Effector memory CD8-positive, alpha-beta T cell (primary cell): ENCODE measurements at regions not wholly inside any gene's neighbourhood (a gene's known extent, or its start where the extent isn't known, plus 50 kb on each side); places are given as distances from the start of the nearest gene placed in this dataset.

Source experiments
- ATAC-seq: fragments of 150-1000 bp; cut with Tn5 transposase; replicated peaks from 2 replicates; pipeline ENCODE4 v1.10.0; 2021; ENCODE audit warnings: mild to moderate bottlenecking, moderate library complexity
- DNase-seq, 3 experiments: peaks; one replicate each; pipeline ENCODE4 v3.0.0; 2021
- H3K27ac Mint-ChIP-seq, 2 donors: one replicate each; pipeline ENCODE4 v1.8.0; 2022; ENCODE audit warnings: mild to moderate bottlenecking in 2 of 2, mixed read lengths in 2 of 2, moderate library complexity in 2 of 2
- H3K27me3 Mint-ChIP-seq, 2 donors: one replicate each; pipeline ENCODE4 v1.8.0; 2022; ENCODE audit warnings: mixed read lengths in 2 of 2
- H3K36me3 Mint-ChIP-seq: one replicate; pipeline ENCODE4 v1.8.0; 2022; ENCODE audit warnings: mild to moderate bottlenecking, moderate library complexity, mixed read lengths; ENCODE audit not compliant: insufficient read depth
- H3K4me1 Mint-ChIP-seq, 2 donors: one replicate each; pipeline ENCODE4 v1.8.0; 2022; ENCODE audit warnings: low read depth in 2 of 2, mixed read lengths in 2 of 2
- H3K4me3 Mint-ChIP-seq, 2 donors: one replicate each; pipeline ENCODE4 v1.8.0; 2022; ENCODE audit warnings: mild to moderate bottlenecking in 2 of 2, mixed read lengths in 2 of 2, moderate library complexity in 2 of 2
- H3K9me3 Mint-ChIP-seq, 2 donors: one replicate each; pipeline ENCODE4 v1.8.0; 2022; ENCODE audit warnings: mixed read lengths in 2 of 2

DNA sequence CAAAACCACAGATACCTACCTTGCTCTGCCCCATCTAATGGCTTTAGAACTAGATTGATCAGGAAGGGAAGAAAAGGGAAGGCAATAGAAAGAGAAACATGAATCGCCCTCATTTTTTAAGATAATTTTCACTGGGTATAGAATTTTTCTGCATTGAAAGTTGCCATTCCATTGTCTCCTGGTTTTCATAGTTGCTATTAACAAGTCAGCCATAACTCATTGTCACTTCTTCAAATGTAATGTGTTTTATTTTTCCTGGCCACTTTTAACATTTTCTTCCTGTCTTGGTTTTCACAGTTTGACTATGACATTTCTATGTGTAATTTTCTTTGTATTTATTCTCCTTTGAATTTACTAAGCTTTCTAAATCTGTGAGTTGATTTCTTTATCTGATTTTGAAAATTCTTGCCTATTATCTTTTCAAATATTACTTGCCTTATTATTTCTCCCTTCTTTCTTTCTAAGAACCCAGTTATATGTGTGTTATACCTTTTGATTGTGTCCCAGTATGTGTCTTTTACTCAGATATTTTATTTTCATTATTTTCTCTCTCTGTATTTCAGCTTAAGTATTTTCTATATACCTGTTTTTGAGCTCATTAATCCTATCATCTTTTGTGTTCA lies 85.5 kb upstream of the GLI2 start:
- Mint-ChIP-seq H3K36me3 (peaks cover 3% of the 10 kb centered on the region), H3K4me3 (no peak overlapping the region), H3K27ac (no peak overlapping the region), H3K27me3 (peaks cover 8 to 19% of the 10 kb centered on the region in 2 donors), H3K9me3 (peaks cover 4 to 15% of the 10 kb centered on the region in 2 donors), H3K4me1 (peaks cover 0 to 1% of the 10 kb centered on the region in 2 donors)
- ATAC-seq, result no peak
- no peak for DNase-seq

DNA sequence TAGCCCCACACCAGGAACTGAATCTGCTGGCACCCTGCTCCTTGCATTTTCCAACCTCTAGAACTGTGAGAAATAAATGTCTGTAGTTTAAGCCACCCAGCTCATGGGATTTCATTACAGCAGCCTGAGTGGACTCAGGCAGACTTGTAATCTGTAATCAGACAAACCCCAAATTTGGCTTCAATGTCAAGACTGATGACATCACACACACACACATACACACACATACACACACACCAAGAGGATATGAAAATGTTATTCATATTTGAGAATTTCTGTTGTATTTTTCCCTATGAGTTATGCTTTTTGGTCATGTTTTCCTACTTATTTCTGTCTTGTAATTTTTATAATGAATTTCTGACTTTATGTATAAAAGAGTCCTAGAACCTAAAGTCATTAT lies 83.8 kb upstream of the GLI2 start:
- Mint-ChIP-seq H3K4me3 (no peak overlapping the region), H3K9me3 (peaks cover 4 to 15% of the 10 kb centered on the region in 2 donors), H3K36me3 (peaks cover 3% of the 10 kb centered on the region), H3K4me1 (peaks cover 0 to 4% of the 10 kb centered on the region in 2 donors), H3K27me3 (peaks cover 18 to 36% of the 10 kb centered on the region in 2 donors), H3K27ac (no peak overlapping the region)
- ATAC-seq (no peak), DNase-seq (no peak)

DNA sequence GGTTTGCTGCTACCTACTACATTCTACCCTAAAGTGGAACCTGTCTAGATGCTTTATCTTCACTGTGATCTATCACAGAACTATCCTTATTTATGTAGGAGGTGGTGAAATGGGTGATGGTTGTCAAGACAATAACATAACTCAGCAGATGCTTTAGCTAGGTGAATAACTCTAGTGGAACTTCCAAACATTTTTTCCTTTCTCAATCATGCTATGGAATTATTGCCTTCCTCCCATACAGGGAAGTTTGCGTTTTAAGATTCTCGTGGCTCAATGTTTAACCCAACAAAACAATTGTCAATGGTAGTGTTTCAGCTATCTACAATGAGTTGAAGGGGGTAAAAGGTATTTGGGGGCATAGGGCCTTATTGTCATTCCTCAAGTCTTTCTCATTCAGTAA lies 82.6 kb upstream of the GLI2 start:
- Mint-ChIP-seq H3K4me3 (no peak overlapping the region), H3K27ac (no peak overlapping the region), H3K4me1 (peaks cover 0 to 4% of the 10 kb centered on the region in 2 donors), H3K27me3 (peaks cover 18 to 44% of the 10 kb centered on the region in 2 donors), H3K9me3 (peaks cover 4 to 15% of the 10 kb centered on the region in 2 donors), H3K36me3 (peaks cover 3% of the 10 kb centered on the region)
- ATAC-seq (no peak), DNase-seq (no peak)

GRCh38 chr2:120653871-120654270 lies 81.8 kb upstream of the GLI2 start:
- H3K9me3 Mint-ChIP-seq, result peaks cover 4 to 15% of the 10 kb centered on the region in 2 donors
- DNase-seq, result no peak
- peaks cover 23 to 46% of the 10 kb centered on the region in 2 donors for H3K27me3 Mint-ChIP-seq
- H3K36me3 Mint-ChIP-seq, result peaks cover 1% of the 10 kb centered on the region
- H3K4me1 Mint-ChIP-seq, result peaks cover 0 to 4% of the 10 kb centered on the region in 2 donors
- ATAC-seq, result no peak
- H3K4me3 Mint-ChIP-seq, result no peak overlapping the region
- no peak overlapping the region for H3K27ac Mint-ChIP-seq

DNA sequence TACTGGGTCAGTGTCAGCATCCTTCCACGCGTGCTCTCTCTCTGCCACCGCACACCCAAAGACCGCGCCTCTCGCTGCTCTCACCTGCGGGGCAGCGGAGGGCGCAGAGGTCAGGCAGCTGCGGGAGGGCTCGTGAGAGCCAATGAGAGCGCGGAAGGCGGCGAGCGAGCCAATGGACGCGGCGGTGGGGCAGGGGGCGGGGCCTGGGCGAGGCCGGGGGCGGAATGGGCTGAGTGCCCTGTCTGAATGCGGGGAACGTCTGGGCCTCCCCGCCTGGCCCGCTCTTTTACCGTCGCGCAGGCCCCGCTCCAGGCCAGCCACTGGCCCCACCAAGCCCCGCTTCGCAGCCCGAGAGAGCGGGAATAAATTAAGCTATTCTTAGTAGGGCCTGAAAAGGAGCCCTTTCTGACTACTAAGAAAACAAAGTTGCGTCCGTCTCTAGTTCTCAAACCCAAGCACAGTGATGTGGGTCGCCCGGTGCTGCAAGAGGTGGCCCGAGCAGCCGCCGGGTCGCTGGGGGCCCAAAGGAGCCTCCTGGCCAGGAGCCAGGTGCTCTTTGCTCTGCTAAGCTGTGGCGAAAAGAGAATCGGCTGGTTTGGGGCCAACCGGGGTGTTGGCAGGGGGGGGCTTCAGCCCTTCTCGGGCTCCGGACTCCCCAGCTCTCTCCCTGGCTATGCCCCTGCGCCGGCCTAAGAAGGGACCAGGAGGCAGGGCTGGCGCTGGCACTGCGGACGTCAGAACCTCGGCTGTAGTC lies 81.1 kb upstream of the GLI2 start:
- Mint-ChIP-seq H3K36me3 (no peaks in the 10 kb centered on the region), H3K9me3 (peaks cover 4 to 13% of the 10 kb centered on the region in 2 donors)
- ATAC-seq, result no peak

GRCh38 chr2:120656273-120656950 lies 79.3 kb upstream of the GLI2 start:
- peaks cover 0 to under 1% of the 10 kb centered on the region in 2 donors for H3K9me3 Mint-ChIP-seq
- H3K4me3 Mint-ChIP-seq, result no peak overlapping the region
- no peak overlapping the region for H3K27ac Mint-ChIP-seq
- peaks cover 0 to 4% of the 10 kb centered on the region in 2 donors for H3K4me1 Mint-ChIP-seq
- no peaks in the 10 kb centered on the region for H3K36me3 Mint-ChIP-seq
- ATAC-seq (no peak), DNase-seq (no peak)
- peaks cover 32 to 51% of the 10 kb centered on the region in 2 donors for H3K27me3 Mint-ChIP-seq

More for the DNA sequence above, 81.1 kb upstream of the GLI2 start:
- Mint-ChIP-seq H3K27me3 (peaks cover 30 to 50% of the 10 kb centered on the region in 2 donors), H3K27ac (no peak overlapping the region), H3K4me1 (peaks cover 0 to 4% of the 10 kb centered on the region in 2 donors), H3K4me3 (no peak overlapping the region)
- DNase-seq, result no peak

GRCh38 chr2:120658042-120658769 lies 77.5 kb upstream of the GLI2 start:
- no peak for ATAC-seq
- H3K4me1 Mint-ChIP-seq, result peaks cover 0 to 4% of the 10 kb centered on the region in 2 donors
- peaks cover 32 to 51% of the 10 kb centered on the region in 2 donors for H3K27me3 Mint-ChIP-seq
- no peaks in the 10 kb centered on the region for H3K36me3 Mint-ChIP-seq
- DNase-seq, result no peak
- H3K27ac Mint-ChIP-seq, result no peak overlapping the region
- no peak overlapping the region for H3K4me3 Mint-ChIP-seq
- H3K9me3 Mint-ChIP-seq, result no peaks in the 10 kb centered on the region

DNA sequence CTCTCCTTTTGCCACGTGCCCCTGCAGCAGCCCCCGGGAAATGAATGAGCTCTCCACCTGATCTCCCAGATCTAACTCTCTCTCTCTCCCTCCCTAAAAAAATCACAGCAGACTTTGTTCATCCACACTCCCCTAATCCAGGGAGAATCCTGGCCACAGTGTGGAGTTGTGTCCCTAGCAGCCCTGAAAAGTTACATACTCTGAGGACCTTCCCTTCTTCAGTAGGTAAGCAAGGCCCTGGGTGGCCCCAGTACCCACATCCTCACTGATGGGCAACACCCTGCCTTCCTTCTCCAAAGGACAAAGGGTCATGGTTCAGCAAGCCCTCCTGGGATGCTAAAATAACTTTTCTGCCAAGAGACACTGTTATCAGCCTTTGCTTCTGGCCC lies 76.9 kb upstream of the GLI2 start:
- Mint-ChIP-seq H3K4me3 (no peak overlapping the region), H3K4me1 (peaks cover 0 to 4% of the 10 kb centered on the region in 2 donors), H3K27ac (no peak overlapping the region), H3K9me3 (no peaks in the 10 kb centered on the region), H3K27me3 (peaks cover 32 to 48% of the 10 kb centered on the region in 2 donors), H3K36me3 (no peaks in the 10 kb centered on the region)
- no peak for DNase-seq
- ATAC-seq, result no peak

DNA sequence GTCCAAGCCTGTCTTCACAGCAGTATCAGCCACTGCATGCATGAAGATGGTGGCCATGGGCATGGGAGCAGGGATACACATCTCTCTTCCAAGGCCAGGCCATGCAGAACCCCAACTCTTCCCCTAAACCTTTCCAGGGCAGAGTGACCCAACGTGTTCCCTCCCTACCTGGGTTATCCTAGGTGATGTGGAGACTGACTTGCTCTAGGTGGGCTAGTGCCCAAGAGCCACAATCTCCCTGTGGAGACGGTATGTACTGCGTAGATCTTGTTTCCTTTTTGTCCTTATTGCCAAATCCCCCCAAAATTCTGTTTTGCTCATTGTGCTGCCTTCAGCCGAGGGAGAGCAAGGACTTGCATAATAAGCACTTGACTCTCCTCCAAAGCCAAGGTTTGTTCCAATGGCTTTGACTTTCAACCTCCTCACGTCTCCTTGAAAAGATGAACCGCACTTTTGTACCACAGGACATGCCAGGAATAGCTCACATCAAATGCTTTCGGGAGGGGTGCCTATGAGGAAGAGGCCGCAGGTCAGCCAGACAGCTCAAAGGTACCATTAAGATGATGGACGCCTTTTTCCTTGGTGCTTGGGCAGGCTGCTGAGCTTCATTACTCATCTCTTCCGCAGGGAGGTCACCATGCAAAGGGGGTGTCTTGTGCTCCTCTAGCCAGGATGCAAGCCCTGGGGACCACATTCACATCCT lies 76.2 kb upstream of the GLI2 start:
- H3K27me3 Mint-ChIP-seq, result peaks cover 32 to 43% of the 10 kb centered on the region in 2 donors
- H3K9me3 Mint-ChIP-seq, result no peaks in the 10 kb centered on the region
- H3K36me3 Mint-ChIP-seq, result no peaks in the 10 kb centered on the region
- H3K4me3 Mint-ChIP-seq, result no peak overlapping the region
- H3K4me1 Mint-ChIP-seq, result peaks cover 0 to 4% of the 10 kb centered on the region in 2 donors
- ATAC-seq (no peak), DNase-seq (no peak)
- no peak overlapping the region for H3K27ac Mint-ChIP-seq

GRCh38 chr2:120660056-120660694 lies 75.5 kb upstream of the GLI2 start:
- peaks cover 0 to 2% of the 10 kb centered on the region in 2 donors for H3K4me1 Mint-ChIP-seq
- no peaks in the 10 kb centered on the region for H3K9me3 Mint-ChIP-seq
- peaks cover 28 to 38% of the 10 kb centered on the region in 2 donors for H3K27me3 Mint-ChIP-seq
- no peaks in the 10 kb centered on the region for H3K36me3 Mint-ChIP-seq
- H3K4me3 Mint-ChIP-seq, result no peak overlapping the region
- no peak overlapping the region for H3K27ac Mint-ChIP-seq
- ATAC-seq (no peak), DNase-seq (no peak)

GRCh38 chr2:120660771-120661459 lies 74.8 kb upstream of the GLI2 start:
- Mint-ChIP-seq H3K36me3 (no peaks in the 10 kb centered on the region), H3K4me3 (no peak overlapping the region), H3K27me3 (peaks cover 23 to 31% of the 10 kb centered on the region in 2 donors), H3K9me3 (no peaks in the 10 kb centered on the region), H3K27ac (no peak overlapping the region), H3K4me1 (no peaks in the 10 kb centered on the region)
- DNase-seq, result no peak
- no peak for ATAC-seq

DNA sequence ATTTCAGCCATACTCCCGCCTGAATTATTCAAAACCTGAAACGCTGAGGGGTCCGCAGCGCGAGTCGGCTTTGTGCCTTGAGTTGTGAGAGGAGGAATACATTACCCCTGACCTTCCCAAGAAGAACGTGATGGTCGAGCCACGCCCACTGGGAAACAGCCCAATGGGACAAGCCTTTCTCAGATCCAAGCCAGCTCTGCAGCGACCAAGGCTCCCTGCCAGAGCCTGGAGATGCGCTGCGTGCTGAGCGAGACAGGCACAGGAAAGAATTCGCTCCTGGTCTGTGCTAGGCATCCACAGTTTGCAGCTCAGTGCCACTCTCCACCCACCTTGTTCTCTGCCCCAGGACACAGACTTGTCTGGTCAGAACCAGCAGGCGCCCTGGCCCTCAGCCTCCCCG lies 74.1 kb upstream of the GLI2 start:
- no peak overlapping the region for H3K4me3 Mint-ChIP-seq
- DNase-seq, result no peak
- no peaks in the 10 kb centered on the region for H3K4me1 Mint-ChIP-seq
- peaks cover 1 to 5% of the 10 kb centered on the region in 2 donors for H3K9me3 Mint-ChIP-seq
- H3K27me3 Mint-ChIP-seq, result peaks cover 19 to 25% of the 10 kb centered on the region in 2 donors
- no peak overlapping the region for H3K27ac Mint-ChIP-seq
- H3K36me3 Mint-ChIP-seq, result no peaks in the 10 kb centered on the region
- no peak for ATAC-seq
